K562 (cell line): ENCODE measurements at regions not wholly inside any gene's neighbourhood (a gene's known extent, or its start where the extent isn't known, plus 50 kb on each side); places are given as distances from the start of the nearest gene placed in this dataset.

Experiments
- ATAC-seq: fragments of 200-7000 bp; cut with Tn5 transposase; 3 replicates; pipeline ENCODE4 v1.9.1; 2020; ENCODE audit warnings: moderate library complexity
- BruUV-seq: library from RNA; stranded (reverse); fragments of 400-500 nt; replicated peaks from 2 replicates; lab custom pipeline; 2021; lab: Mats Ljungman, UMichigan
- CTCF ChIA-PET: fragments of 300-600 bp; formaldehyde crosslinking; extraction: SDS; loops from one replicate; lab custom pipeline; 2021; ENCODE audit warnings: low intra/inter-chr PET ratio; lab: Yijun Ruan, JAX
- POLR2A ChIA-PET: fragments of 300-600, 350-650 bp; sonication (Branson Sonifier 250); formaldehyde crosslinking; extraction: SDS; loops from one replicate; lab custom pipeline; 2021; ENCODE audit warnings: antibody characterized with exemption, inconsistent platforms; lab: Yijun Ruan, JAX
- DNase-seq, 4 experiments: peaks; one replicate each; pipeline versions ENCODE4 v3.0.0 to v3.0.0-alpha.2; 2011 to 2018; ENCODE audit warnings: low spot score in 3 of 4, mixed read lengths in 3 of 4; ENCODE audit errors: extremely low read depth in 1 of 4
- FAIRE-seq: peaks from 2 replicates; lab custom pipeline; 2011; peaks lifted over from hg19 to GRCh38; lab: Jason Lieb, UNC
- H2AFZ ChIP-seq: 2 replicates; pipeline ENCODE4 v1.6.0; 2011; ENCODE audit warnings: low read depth, low read length, control low read depth, inconsistent platforms
- H3K27ac ChIP-seq: fragments of 200-600 bp; 3 replicates; pipeline ENCODE4 v1.8.0; 2011; ENCODE audit warnings: low read depth, mild to moderate bottlenecking, control low read depth, inconsistent platforms, low read length, moderate library complexity, mixed read lengths; ENCODE audit errors: extremely low read depth
- H3K27me3 ChIP-seq, 2 experiments: fragments of 300-600 bp in 1 of 2; 2 replicates in 1 of 2; 3 replicates in 1 of 2; pipeline versions ENCODE4 v1.6.0 to v1.8.0; 2011; ENCODE audit warnings: inconsistent platforms in 2 of 2, low read length in 2 of 2, mild to moderate bottlenecking in 1 of 2, mixed read lengths in 1 of 2, moderate library complexity in 1 of 2; ENCODE audit not compliant: control insufficient read depth in 2 of 2, insufficient read depth in 2 of 2
- H3K36me3 ChIP-seq: fragments of 300-600 bp; 3 replicates; pipeline ENCODE4 v1.8.0; 2011; ENCODE audit warnings: mild to moderate bottlenecking, low read length, inconsistent platforms; ENCODE audit not compliant: control insufficient read depth, insufficient read depth
- H3K4me1 ChIP-seq, 2 experiments: fragments of 200-600 bp in 1 of 2; replicated peaks in 1 of 2; 2 replicates in 1 of 2; 3 replicates in 1 of 2; pipeline versions ENCODE4 v1.5.1 to v1.8.0; 2011; ENCODE audit warnings: inconsistent platforms in 2 of 2, low read length in 2 of 2, mild to moderate bottlenecking in 1 of 2, mixed read lengths in 1 of 2, moderate library complexity in 1 of 2; ENCODE audit not compliant: control insufficient read depth in 2 of 2, insufficient read depth in 2 of 2
- H3K4me2 ChIP-seq: 2 replicates; pipeline ENCODE4 v1.6.1; 2011; ENCODE audit warnings: low read length, control low read depth, inconsistent platforms, mixed read lengths; ENCODE audit not compliant: insufficient read depth
- H3K4me3 ChIP-seq: fragments of 200-600 bp; sonication (generic), shearing (Covaris generic); 2 replicates; pipeline ENCODE4 v1.5.1; 2016; ENCODE audit warnings: control low read depth, inconsistent platforms
- H3K79me2 ChIP-seq: fragments of 200-600 bp; 3 replicates; pipeline ENCODE4 v1.8.0; 2011; ENCODE audit warnings: low read length, inconsistent platforms; ENCODE audit not compliant: control insufficient read depth, insufficient read depth
- H3K9ac ChIP-seq, 2 experiments: 2 replicates each; pipeline versions ENCODE4 v1.6.0 to v1.6.1; 2011; ENCODE audit warnings: low read depth in 2 of 2, low read length in 2 of 2, control low read depth in 1 of 2, inconsistent platforms in 1 of 2, mild to moderate bottlenecking in 1 of 2, mixed read lengths in 1 of 2; ENCODE audit not compliant: insufficient read depth in 1 of 2
- H3K9me1 ChIP-seq: one replicate; pipeline ENCODE4 v1.6.0; 2011; ENCODE audit warnings: inconsistent platforms, mild to moderate bottlenecking, low read length, moderate library complexity; ENCODE audit not compliant: control insufficient read depth, insufficient read depth
- H3K9me3 ChIP-seq: replicated peaks from 2 replicates; pipeline ENCODE4 v1.5.1; 2011; ENCODE audit warnings: low read depth, low read length, inconsistent platforms; ENCODE audit not compliant: control insufficient read depth, insufficient read depth
- H4K20me1 ChIP-seq: replicated peaks from 2 replicates; pipeline ENCODE4 v1.6.1; 2011; ENCODE audit warnings: low read length, inconsistent platforms, mixed read lengths; ENCODE audit not compliant: control insufficient read depth, insufficient read depth
- ETV5 ChIP-seq: sonication (generic); formaldehyde crosslinking; IDR thresholded peaks from 2 replicates; pipeline ENCODE4 v1.4.0; 2020; ENCODE audit warnings: low read depth, mild to moderate bottlenecking, missing genetic modification reagents
- HLTF ChIP-seq: fragments of 450-650 bp; IDR thresholded peaks from 2 replicates; pipeline ENCODE4 v1.6.1; 2016
- PHB ChIP-seq: fragments of 250-450 bp; sonication (Bioruptor Pico); IDR thresholded peaks from 2 replicates; pipeline ENCODE4 v1.5.0; 2021
- RFX5 ChIP-seq: IDR thresholded peaks from 2 replicates; pipeline ENCODE4 v1.6.1; 2011; ENCODE audit warnings: low read depth, mild to moderate bottlenecking, improper control_type of control experiment, low read length
- TFE3 ChIP-seq: fragments of 450-650 bp; formaldehyde crosslinking; IDR thresholded peaks from 2 replicates; pipeline ENCODE4 v1.4.0; 2020; ENCODE audit warnings: mild to moderate bottlenecking, mixed read lengths
- WHSC1 ChIP-seq: IDR thresholded peaks from one replicate; pipeline ENCODE4 v1.6.1; 2012; ENCODE audit warnings: low read length, control low read depth, inconsistent platforms
- ZNF175 ChIP-seq: fragments of 200-800 bp; sonication (Bioruptor generic); IDR thresholded peaks from 2 replicates; pipeline ENCODE4 v1.6.1; 2016; ENCODE audit warnings: low read depth, mild to moderate bottlenecking, missing genetic modification characterization, missing compliant biosample characterization
- ZNF586 ChIP-seq: fragments of 450-650 bp; formaldehyde crosslinking; conservative IDR thresholded peaks from 2 replicates; pipeline ENCODE4 v1.4.0; 2020; ENCODE audit warnings: mild to moderate bottlenecking, moderate library complexity
- in situ Hi-C: fragments of 300-500 bp; cut with MboI; formaldehyde crosslinking; loops from 4 replicates; pipeline ENCODE4 v1.15.0; 2018; ENCODE audit warnings: inconsistent platforms, mixed read lengths
- intact Hi-C: fragments of 100-400 bp; cut with micrococcal nuclease; formaldehyde crosslinking; loops from 2 replicates; pipeline ENCODE4 v1.14.2; 2022
- TF ChIP-seq, protein P1 (sequence below): fragments of 250-450 bp; sonication (Bioruptor Pico); IDR thresholded peaks from 2 replicates; pipeline ENCODE4 v1.8.0; 2022; ENCODE audit warnings: moderate library complexity, mild to moderate bottlenecking, inconsistent platforms

DNA sequence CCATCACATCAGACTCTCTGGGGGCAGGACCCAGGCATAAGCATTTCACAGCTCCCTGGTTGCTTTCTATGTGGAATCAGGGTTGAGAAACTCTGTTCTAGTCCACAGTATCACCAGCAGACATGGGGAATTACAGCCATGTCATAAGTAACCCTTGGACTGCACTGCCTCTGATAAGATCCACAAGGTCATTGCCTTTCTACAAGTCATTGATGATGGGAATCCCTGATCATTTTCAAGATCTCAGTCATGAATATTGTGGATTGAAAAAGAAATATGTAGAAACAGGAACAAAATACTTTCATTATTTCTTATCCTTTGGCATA, 304.1 kb downstream of the KLF6 start:
- H3K4me2 ChIP-seq: no peak overlapping the region
- ATAC-seq (no peak), FAIRE-seq (no peak), DNase-seq (no peak)
- CTCF ChIA-PET: no interaction called here
- in situ Hi-C loops: no loop called here
- BruUV-seq: no TSS peak
- intact Hi-C loops: no loop called here
- H2AFZ ChIP-seq: no peak overlapping the region
- H3K27me3 ChIP-seq: peaks cover 0 to 26% of the 10 kb centered on the region in 2 experiments; a peak in 4 of 5 replicates
- no peaks in the 10 kb centered on the region for H3K79me2 ChIP-seq
- H3K4me1 ChIP-seq: peaks cover 0 to 3% of the 10 kb centered on the region in 2 experiments; a peak in 3 of 5 replicates
- TF ChIP-seq, protein P1, sequence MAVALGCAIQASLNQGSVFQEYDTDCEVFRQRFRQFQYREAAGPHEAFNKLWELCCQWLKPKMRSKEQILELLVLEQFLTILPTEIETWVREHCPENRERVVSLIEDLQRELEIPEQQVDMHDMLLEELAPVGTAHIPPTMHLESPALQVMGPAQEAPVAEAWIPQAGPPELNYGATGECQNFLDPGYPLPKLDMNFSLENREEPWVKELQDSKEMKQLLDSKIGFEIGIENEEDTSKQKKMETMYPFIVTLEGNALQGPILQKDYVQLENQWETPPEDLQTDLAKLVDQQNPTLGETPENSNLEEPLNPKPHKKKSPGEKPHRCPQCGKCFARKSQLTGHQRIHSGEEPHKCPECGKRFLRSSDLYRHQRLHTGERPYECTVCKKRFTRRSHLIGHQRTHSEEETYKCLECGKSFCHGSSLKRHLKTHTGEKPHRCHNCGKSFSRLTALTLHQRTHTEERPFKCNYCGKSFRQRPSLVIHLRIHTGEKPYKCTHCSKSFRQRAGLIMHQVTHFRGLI (CRISPR knock-in tag): no peak
- TF ChIP-seq RFX5: no peak
- no peak for TF ChIP-seq HLTF
- TF ChIP-seq TFE3 (CRISPR knock-in tag): no peak
- no peak for TF ChIP-seq ETV5 (CRISPR knock-in tag)
- no peak for TF ChIP-seq PHB (CRISPR knock-in tag)
- no peak for TF ChIP-seq ZNF586 (CRISPR knock-in tag)
- no peak for TF ChIP-seq ZNF175 (CRISPR knock-in tag)
- no peak for TF ChIP-seq WHSC1
- POLR2A ChIA-PET: no interaction called here
- peaks cover 3% of the 10 kb centered on the region for H3K9me1 ChIP-seq
- H3K4me3 ChIP-seq: no peak overlapping the region
- H3K27ac ChIP-seq: no peak overlapping the region
- H3K36me3 ChIP-seq: no peaks in the 10 kb centered on the region
- peaks cover 19% of the 10 kb centered on the region for H4K20me1 ChIP-seq
- no peaks in the 10 kb centered on the region for H3K9me3 ChIP-seq
- H3K9ac ChIP-seq: no peak overlapping the region
